Lung (tissue), 11 donors: ENCODE measurements at regions not wholly inside any gene's neighbourhood (a gene's known extent, or its start where the extent isn't known, plus 50 kb on each side); places are given as distances from the start of the nearest gene placed in this dataset.

Experiments
- ATAC-seq: fragments of 200-7000 bp; cut with Tn5 transposase; one replicate; pipeline ENCODE4 v1.9.1; 2020; ENCODE audit warnings: moderate number of reproducible peaks; ENCODE audit not compliant: insufficient read depth, low FRiP score
- DNase-seq, 3 donors: peaks; one replicate each; pipeline ENCODE4 v3.0.0-alpha.2; 2013 to 2017
- H3K27ac ChIP-seq, 2 donors: one replicate each; pipeline ENCODE4 v1.5.1; 2013; ENCODE audit warnings: mild to moderate bottlenecking in 2 of 2, moderate library complexity in 2 of 2, control low read depth in 1 of 2, inconsistent platforms in 1 of 2, low read depth in 1 of 2, low read length in 1 of 2
- H3K27me3 ChIP-seq, 3 donors: one replicate each; pipeline ENCODE4 v1.5.1; 2013; ENCODE audit warnings: low read length in 2 of 3; ENCODE audit not compliant: control insufficient read depth in 3 of 3, insufficient read depth in 3 of 3
- H3K36me3 ChIP-seq, 4 donors: one replicate each; pipeline ENCODE4 v1.5.1; 2013; ENCODE audit warnings: low read length in 4 of 4, mild to moderate bottlenecking in 1 of 4, moderate library complexity in 1 of 4; ENCODE audit not compliant: control insufficient read depth in 4 of 4, insufficient read depth in 4 of 4
- H3K4me1 ChIP-seq, 5 donors: one replicate each; pipeline ENCODE4 v1.5.1; 2013; ENCODE audit warnings: low read length in 5 of 5, mild to moderate bottlenecking in 2 of 5, moderate library complexity in 1 of 5; ENCODE audit not compliant: control insufficient read depth in 5 of 5, insufficient read depth in 5 of 5
- H3K4me3 ChIP-seq: one replicate; pipeline ENCODE4 v1.5.1; 2013; ENCODE audit warnings: mild to moderate bottlenecking, control low read depth, moderate library complexity
- H3K9ac ChIP-seq, 2 donors: one replicate each; pipeline ENCODE4 v1.5.1; 2013; ENCODE audit warnings: low read length in 2 of 2, control low read depth in 1 of 2; ENCODE audit not compliant: insufficient read depth in 1 of 2
- H3K9me3 ChIP-seq, 4 donors: one replicate each; pipeline ENCODE4 v1.5.1; 2013; ENCODE audit warnings: low read length in 3 of 4, mild to moderate bottlenecking in 1 of 4, moderate library complexity in 1 of 4; ENCODE audit not compliant: control insufficient read depth in 4 of 4, insufficient read depth in 3 of 4
- CTCF ChIP-seq: IDR thresholded peaks from 2 replicates; pipeline ENCODE4 v1.5.1; 2012; ENCODE audit warnings: mild to moderate bottlenecking; ENCODE audit errors: control extremely low read depth, extremely low read depth
- WGBS, 2 donors: extraction: QIAGEN DNeasy Blood & Tissue Kit; methylation state at CpG; one replicate each; pipeline ENCODE4 v1.1.7; 2013; 5-methylcytosine and 5-hydroxymethylcytosine counted together
- donor health status: control.
- donor health status: control.
- donor health status: Bipolar disorder and iron deficiency.
- donor health status: healthy.
- donor health status: DM: yes; HTN: yes; CAD: no.

GRCh38 chr10:24086296-24087086 lies 122.4 kb upstream of the KIAA1217 start:
- TF ChIP-seq CTCF: no peak
- peak in 2 of 3 donors; percentile 30 to 42 for DNase-seq
- Histone ChIP-seq H3K27me3 (no peaks in the 10 kb centered on the region), H3K4me1 (peaks cover 0 to 8% (median 0%) of the 10 kb centered on the region in 5 donors), H3K27ac (no peak overlapping the region), H3K9me3 (no peaks in the 10 kb centered on the region), H3K9ac (no peak overlapping the region), H3K36me3 (no peaks in the 10 kb centered on the region), H3K4me3 (no peak overlapping the region)
- 53 to 68% methylated on average over 3 of the region's 3 CpGs for WGBS, 2 donors
- no peak for ATAC-seq

DNA sequence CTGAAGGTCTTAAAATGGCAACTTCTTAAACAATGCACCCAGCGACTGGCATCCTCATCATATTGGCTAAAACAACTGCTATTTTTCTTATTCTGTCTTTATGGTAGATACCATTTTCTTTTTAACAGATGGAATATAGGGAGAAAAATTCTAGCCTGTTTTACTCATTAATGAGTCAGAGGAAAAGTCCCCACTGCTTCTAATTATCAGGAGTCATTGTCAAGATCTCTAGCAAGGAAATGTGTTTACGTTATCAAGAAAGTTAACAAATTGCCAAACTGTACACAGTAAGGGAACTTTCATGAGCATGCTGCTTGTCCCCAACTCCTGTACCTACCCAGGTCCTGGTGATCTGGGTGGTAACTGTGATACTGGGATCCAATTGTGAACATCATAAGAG lies 117.7 kb upstream of the KIAA1217 start:
- 67 to 68% methylated on average over 2 of the region's 2 CpGs for WGBS, 2 donors
- TF ChIP-seq CTCF: no peak
- ATAC-seq: no peak
- H3K9me3 ChIP-seq: no peaks in the 10 kb centered on the region
- peak overlapping the region in 1 of 2 donors; percentile 33 for H3K27ac ChIP-seq
- peaks cover 0 to 4% (median 1%) of the 10 kb centered on the region in 5 donors for H3K4me1 ChIP-seq
- DNase-seq: no peak
- no peak overlapping the region for H3K4me3 ChIP-seq
- H3K36me3 ChIP-seq: no peaks in the 10 kb centered on the region
- no peaks in the 10 kb centered on the region for H3K27me3 ChIP-seq
- no peak overlapping the region for H3K9ac ChIP-seq

DNA sequence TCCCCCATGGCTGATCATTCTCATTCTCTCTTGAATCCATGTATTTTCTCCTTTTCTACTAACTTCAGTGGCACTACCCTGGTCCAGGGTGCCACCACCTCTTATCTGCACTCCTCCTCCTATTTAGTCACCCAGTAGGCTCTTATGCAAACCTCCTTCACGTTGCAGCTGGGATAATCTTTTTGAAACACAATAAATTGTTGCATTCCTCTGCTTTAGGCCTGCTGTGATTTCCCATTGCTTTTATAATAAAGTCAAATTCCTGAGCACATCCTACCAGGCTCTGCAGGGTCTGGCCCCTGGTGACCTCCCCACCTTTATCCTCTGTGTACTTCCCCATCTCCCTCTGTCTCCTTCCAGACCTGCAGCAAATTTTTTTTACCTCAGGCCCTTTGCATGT lies 112.7 kb upstream of the KIAA1217 start:
- H3K27ac ChIP-seq: no peak overlapping the region
- H3K36me3 ChIP-seq: no peaks in the 10 kb centered on the region
- WGBS, 2 donors: 40 to 49% methylated on average over 1 of the region's 1 CpG
- H3K9me3 ChIP-seq: no peaks in the 10 kb centered on the region
- peaks cover 0 to 1% (median 0%) of the 10 kb centered on the region in 5 donors for H3K4me1 ChIP-seq
- no peak overlapping the region for H3K4me3 ChIP-seq
- no peak overlapping the region for H3K9ac ChIP-seq
- no peak for DNase-seq
- TF ChIP-seq CTCF: no peak
- no peak for ATAC-seq
- H3K27me3 ChIP-seq: no peaks in the 10 kb centered on the region
